OCI-LY3 (cell line): ENCODE measurements at regions not wholly inside any gene's neighbourhood (a gene's known extent, or its start where the extent isn't known, plus 50 kb on each side); places are given as distances from the start of the nearest gene placed in this dataset.

ENCODE experiments used
- H2AFZ ChIP-seq: fragments of 200-600, 300-600 bp; shearing (Covaris generic); 2 replicates; pipeline ENCODE4 v1.6.0; 2014; ENCODE audit warnings: antibody characterized with exemption, low read depth, low read length
- H3K27ac ChIP-seq: fragments of 200-600, 300-600 bp; sonication (generic); 2 replicates; pipeline ENCODE4 v1.5.1; 2014; ENCODE audit warnings: mild to moderate bottlenecking, low read length, moderate library complexity, mixed read lengths
- H3K27me3 ChIP-seq: fragments of 200-600, 300-600 bp; sonication (generic); 2 replicates; pipeline ENCODE4 v1.6.1; 2014; ENCODE audit warnings: low read depth, low read length, mixed read lengths
- H3K36me3 ChIP-seq: fragments of 200-600, 300-600 bp; sonication (generic); replicated peaks from 2 replicates; pipeline ENCODE3; 2014; ENCODE audit warnings: low read depth, low read length, mixed read lengths
- H3K4me1 ChIP-seq: fragments of 300-600, 200-600 bp; sonication (generic); 2 replicates; pipeline ENCODE4 v1.6.1; 2014; ENCODE audit warnings: low read length, mixed read lengths
- H3K4me2 ChIP-seq: fragments of 200-600, 300-600 bp; sonication (generic); 2 replicates; pipeline ENCODE4 v1.6.1; 2014; ENCODE audit warnings: low read length, mixed read lengths
- H3K4me3 ChIP-seq: fragments of 300-600, 200-600 bp; sonication (generic); 2 replicates; pipeline ENCODE4 v1.5.1; 2014; ENCODE audit warnings: antibody characterized with exemption, mild to moderate bottlenecking, low read length, moderate library complexity
- H3K79me2 ChIP-seq: fragments of 300-600, 200-600 bp; shearing (Covaris generic); 2 replicates; pipeline ENCODE4 v1.6.1; 2014; ENCODE audit warnings: mild to moderate bottlenecking, low read length, mixed read lengths
- H3K9ac ChIP-seq: fragments of 300-600, 200-600 bp; shearing (Covaris generic); 2 replicates; pipeline ENCODE4 v1.6.0; 2014; ENCODE audit warnings: mild to moderate bottlenecking, low read length, moderate library complexity
- H3K9me3 ChIP-seq: fragments of 200-600, 300-600 bp; shearing (Covaris generic); 2 replicates; pipeline ENCODE4 v1.6.1; 2014; ENCODE audit warnings: low read length, mixed read lengths; ENCODE audit not compliant: insufficient read depth
- H4K20me1 ChIP-seq: fragments of 200-600, 300-600 bp; sonication (generic); 2 replicates; pipeline ENCODE4 v1.6.1; 2016; ENCODE audit warnings: low read length, mixed read lengths; ENCODE audit not compliant: insufficient read depth
- EZH2phosphoT487 ChIP-seq: fragments of 200-600 bp; shearing (Covaris generic); IDR thresholded peaks from 2 replicates; pipeline ENCODE4 v1.6.1; 2018; ENCODE audit warnings: antibody characterized with exemption, mixed run types, low read depth
- TF ChIP-seq, protein P1 (sequence below): fragments of 200-600, 300-600 bp; sonication (generic); IDR thresholded peaks from 2 replicates; pipeline ENCODE4 v1.5.1; 2014; ENCODE audit warnings: antibody characterized with exemption, low read length, low read depth

DNA sequence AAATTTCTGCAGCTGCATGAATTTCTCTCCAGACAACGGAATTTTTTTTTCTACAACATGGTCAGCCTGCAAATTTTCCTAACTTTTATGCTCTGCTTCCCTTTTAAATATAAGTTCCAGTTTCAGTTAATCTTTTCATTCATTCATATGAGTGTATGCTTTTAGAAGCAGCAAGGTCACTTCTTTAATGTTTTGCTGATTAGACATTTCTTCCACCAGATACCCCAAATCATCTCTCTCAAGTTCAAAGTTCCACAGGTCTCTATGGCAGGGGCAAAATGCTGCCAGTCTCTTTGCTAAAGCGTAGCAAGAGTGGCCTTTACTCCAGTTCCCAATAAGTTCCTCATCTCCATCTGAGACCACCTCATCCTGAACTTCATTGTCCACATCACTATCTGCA lies 205.6 kb upstream of the GRM7 start:
- peaks cover 7% of the 10 kb centered on the region; the same call in 1 of the 2 replicates for H3K9me3 ChIP-seq
- H4K20me1 ChIP-seq = no peaks in the 10 kb centered on the region
- H3K4me2 ChIP-seq = no peak overlapping the region
- no peak overlapping the region for H3K4me3 ChIP-seq
- TF ChIP-seq EZH2phosphoT487 = no peak
- TF ChIP-seq, protein P1, sequence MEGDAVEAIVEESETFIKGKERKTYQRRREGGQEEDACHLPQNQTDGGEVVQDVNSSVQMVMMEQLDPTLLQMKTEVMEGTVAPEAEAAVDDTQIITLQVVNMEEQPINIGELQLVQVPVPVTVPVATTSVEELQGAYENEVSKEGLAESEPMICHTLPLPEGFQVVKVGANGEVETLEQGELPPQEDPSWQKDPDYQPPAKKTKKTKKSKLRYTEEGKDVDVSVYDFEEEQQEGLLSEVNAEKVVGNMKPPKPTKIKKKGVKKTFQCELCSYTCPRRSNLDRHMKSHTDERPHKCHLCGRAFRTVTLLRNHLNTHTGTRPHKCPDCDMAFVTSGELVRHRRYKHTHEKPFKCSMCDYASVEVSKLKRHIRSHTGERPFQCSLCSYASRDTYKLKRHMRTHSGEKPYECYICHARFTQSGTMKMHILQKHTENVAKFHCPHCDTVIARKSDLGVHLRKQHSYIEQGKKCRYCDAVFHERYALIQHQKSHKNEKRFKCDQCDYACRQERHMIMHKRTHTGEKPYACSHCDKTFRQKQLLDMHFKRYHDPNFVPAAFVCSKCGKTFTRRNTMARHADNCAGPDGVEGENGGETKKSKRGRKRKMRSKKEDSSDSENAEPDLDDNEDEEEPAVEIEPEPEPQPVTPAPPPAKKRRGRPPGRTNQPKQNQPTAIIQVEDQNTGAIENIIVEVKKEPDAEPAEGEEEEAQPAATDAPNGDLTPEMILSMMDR = no peak
- H3K4me1 ChIP-seq = peaks cover 6% of the 10 kb centered on the region
- no peaks in the 10 kb centered on the region for H3K27me3 ChIP-seq
- no peak overlapping the region for H2AFZ ChIP-seq
- H3K36me3 ChIP-seq = peaks cover 17% of the 10 kb centered on the region
- H3K9ac ChIP-seq = no peak overlapping the region
- H3K27ac ChIP-seq = peak overlapping the region; percentile 16; the same call in 1 of the 2 replicates
- H3K79me2 ChIP-seq = no peaks in the 10 kb centered on the region

DNA sequence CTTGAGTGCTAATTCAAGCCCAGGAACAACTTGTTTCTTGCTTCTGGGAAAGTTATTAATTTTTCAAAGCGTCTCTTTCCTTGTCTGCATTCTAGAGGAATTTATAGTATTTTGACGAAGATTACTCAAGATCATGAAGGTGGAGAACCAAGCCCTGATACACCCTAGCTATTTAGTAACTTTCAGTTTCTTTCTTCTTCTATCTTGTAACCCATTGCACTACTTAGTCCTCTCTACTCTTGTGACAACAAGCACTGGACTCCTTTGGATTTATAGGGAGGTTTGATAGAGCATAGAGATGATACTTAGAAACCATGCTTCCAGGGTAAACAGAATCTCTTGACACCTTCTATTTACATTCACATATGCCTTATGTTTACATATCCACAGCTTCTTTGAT lies 203.3 kb upstream of the GRM7 start:
- Histone ChIP-seq H3K27ac (no peak overlapping the region), H3K4me2 (no peak overlapping the region), H4K20me1 (no peaks in the 10 kb centered on the region), H3K27me3 (no peaks in the 10 kb centered on the region), H3K4me3 (no peak overlapping the region), H3K9ac (no peak overlapping the region), H3K36me3 (peaks cover 17% of the 10 kb centered on the region), H3K4me1 (peaks cover 6% of the 10 kb centered on the region), H2AFZ (0 out of 2 replicates have a peak overlapping the region, but pooled peaks have one; percentile 10), H3K79me2 (no peaks in the 10 kb centered on the region), H3K9me3 (peaks cover 7% of the 10 kb centered on the region; the same call in 1 of the 2 replicates)
- TF ChIP-seq, protein P1 = no peak
- TF ChIP-seq EZH2phosphoT487 = no peak

DNA sequence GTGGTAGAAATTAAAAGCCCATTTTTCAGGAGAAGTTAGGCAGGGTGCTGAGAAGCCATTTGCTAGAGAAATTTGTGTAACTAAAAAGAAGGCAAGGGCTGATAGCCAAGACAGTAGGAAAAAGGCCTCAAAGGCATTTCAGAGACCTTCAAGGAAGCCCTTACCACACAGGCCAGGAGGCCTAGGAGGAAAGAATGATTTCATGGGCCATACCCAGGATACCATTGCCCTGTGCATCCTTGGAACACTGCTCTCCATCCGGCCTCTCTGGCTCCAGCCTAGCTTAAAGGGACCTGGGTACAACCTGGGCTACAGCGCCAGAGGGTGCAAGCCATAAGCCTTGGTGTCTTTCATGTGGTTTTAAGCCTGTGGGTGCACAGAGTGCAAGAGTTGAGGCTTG lies 193.6 kb upstream of the GRM7 start:
- Histone ChIP-seq H3K9me3 (0 out of 2 replicates have a peak, but pooled peaks cover 4% of the 10 kb centered on the region), H3K4me1 (peaks cover 7% of the 10 kb centered on the region; the same call in 1 of the 2 replicates), H3K4me3 (no peak overlapping the region), H2AFZ (no peak overlapping the region), H4K20me1 (no peaks in the 10 kb centered on the region), H3K27ac (no peak overlapping the region), H3K4me2 (no peak overlapping the region), H3K79me2 (no peaks in the 10 kb centered on the region), H3K36me3 (no peaks in the 10 kb centered on the region), H3K27me3 (no peaks in the 10 kb centered on the region), H3K9ac (no peak overlapping the region)
- TF ChIP-seq, protein P1 = no peak

DNA sequence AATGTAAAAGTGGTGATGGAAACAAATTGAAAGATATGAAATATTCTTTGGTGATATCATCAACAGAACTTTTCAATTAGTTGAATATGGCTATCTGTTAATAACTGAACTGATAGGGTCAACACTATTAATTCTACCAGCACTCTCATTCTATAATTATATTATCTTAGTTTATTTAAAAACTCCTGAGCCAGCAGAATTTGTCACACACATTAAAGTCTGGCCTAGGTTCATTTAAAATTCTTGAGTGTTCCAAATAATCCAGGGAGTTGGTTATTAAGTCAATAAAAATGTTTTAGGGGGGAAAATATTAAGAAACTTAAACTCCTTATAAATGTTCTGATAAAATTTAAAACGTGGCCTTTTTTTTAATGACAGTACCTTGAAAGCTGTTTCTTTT lies 189.6 kb upstream of the GRM7 start:
- no peak overlapping the region for H3K27ac ChIP-seq
- 0 out of 2 replicates have a peak, but pooled peaks cover 4% of the 10 kb centered on the region for H3K9me3 ChIP-seq
- H3K4me2 ChIP-seq = no peak overlapping the region
- no peaks in the 10 kb centered on the region for H4K20me1 ChIP-seq
- H3K4me1 ChIP-seq = peaks cover 14% of the 10 kb centered on the region
- H3K27me3 ChIP-seq = no peaks in the 10 kb centered on the region
- no peaks in the 10 kb centered on the region for H3K36me3 ChIP-seq
- H3K79me2 ChIP-seq = no peaks in the 10 kb centered on the region
- no peak overlapping the region for H2AFZ ChIP-seq
- H3K9ac ChIP-seq = no peak overlapping the region
- no peak overlapping the region for H3K4me3 ChIP-seq
- no peak for TF ChIP-seq EZH2phosphoT487
- TF ChIP-seq, protein P1 = no peak
